NB4 (cell line): ENCODE measurements at regions not wholly inside any gene's neighbourhood (a gene's known extent, or its start where the extent isn't known, plus 50 kb on each side); places are given as distances from the start of the nearest gene placed in this dataset.

Experiments used
- MYC ChIP-seq: IDR thresholded peaks from 2 replicates; pipeline ENCODE4 v1.6.1; 2011; ENCODE audit warnings: low read depth, low read length
- POLR2A ChIP-seq: IDR thresholded peaks from 2 replicates; pipeline ENCODE4 v1.6.1; 2011; ENCODE audit warnings: mild to moderate bottlenecking; ENCODE audit not compliant: insufficient read length; ENCODE audit errors: extremely low read depth
- TF ChIP-seq, protein P1 (sequence below): IDR thresholded peaks from 2 replicates; pipeline ENCODE4 v1.6.1; 2011; ENCODE audit warnings: low read depth, low read length
- TF ChIP-seq, protein P2 (sequence below): IDR thresholded peaks from one replicate; pipeline ENCODE4 v1.5.1; 2012; ENCODE audit warnings: low read depth, low read length

DNA sequence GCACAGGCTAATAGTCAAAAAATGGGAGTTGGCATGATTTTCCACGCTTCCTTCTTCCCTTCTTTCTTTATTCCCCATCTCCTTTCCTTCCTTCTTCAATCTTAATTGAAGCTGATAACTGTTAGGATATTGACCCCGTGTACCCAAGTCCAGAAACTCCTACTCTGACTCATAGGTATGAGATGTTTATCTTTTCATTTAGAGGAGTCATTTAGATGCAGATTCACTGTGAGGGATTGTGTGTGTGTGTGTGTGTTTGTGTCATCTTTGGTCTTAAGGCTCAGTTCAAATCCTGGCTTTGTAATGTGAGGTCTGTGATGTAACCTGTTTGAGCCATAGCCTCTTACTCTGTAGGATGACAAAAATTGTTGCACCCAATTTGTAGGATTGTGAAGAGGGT, 332.0 kb upstream of the MAF start:
- TF ChIP-seq POLR2A = no peak
- TF ChIP-seq, protein P1, sequence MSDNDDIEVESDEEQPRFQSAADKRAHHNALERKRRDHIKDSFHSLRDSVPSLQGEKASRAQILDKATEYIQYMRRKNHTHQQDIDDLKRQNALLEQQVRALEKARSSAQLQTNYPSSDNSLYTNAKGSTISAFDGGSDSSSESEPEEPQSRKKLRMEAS = no peak
- TF ChIP-seq, protein P2, sequence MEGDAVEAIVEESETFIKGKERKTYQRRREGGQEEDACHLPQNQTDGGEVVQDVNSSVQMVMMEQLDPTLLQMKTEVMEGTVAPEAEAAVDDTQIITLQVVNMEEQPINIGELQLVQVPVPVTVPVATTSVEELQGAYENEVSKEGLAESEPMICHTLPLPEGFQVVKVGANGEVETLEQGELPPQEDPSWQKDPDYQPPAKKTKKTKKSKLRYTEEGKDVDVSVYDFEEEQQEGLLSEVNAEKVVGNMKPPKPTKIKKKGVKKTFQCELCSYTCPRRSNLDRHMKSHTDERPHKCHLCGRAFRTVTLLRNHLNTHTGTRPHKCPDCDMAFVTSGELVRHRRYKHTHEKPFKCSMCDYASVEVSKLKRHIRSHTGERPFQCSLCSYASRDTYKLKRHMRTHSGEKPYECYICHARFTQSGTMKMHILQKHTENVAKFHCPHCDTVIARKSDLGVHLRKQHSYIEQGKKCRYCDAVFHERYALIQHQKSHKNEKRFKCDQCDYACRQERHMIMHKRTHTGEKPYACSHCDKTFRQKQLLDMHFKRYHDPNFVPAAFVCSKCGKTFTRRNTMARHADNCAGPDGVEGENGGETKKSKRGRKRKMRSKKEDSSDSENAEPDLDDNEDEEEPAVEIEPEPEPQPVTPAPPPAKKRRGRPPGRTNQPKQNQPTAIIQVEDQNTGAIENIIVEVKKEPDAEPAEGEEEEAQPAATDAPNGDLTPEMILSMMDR = no peak
- no peak for TF ChIP-seq MYC
